ENCODE measurements at regions not wholly inside any gene's neighbourhood (a gene's known extent, or its start where the extent isn't known, plus 50 kb on each side); places are given as distances from the start of the nearest gene placed in this dataset.

- FAIRE-seq (no peak), ATAC-seq (no peak), DNase-seq (ENCODE audit: low read depth in 1 of 2, low spot score in 1 of 2) (no peak)
- no peaks in the 10 kb centered on the region for H3K4me1 ChIP-seq
- CTCF ChIA-PET: no interaction called here
- H3K9me3 ChIP-seq: no peaks in the 10 kb centered on the region; the same call in 2 of the 3 replicates
- H3K27ac ChIP-seq: no peak overlapping the region
- WGBS (ENCODE audit: missing lambda C conversion rate): 40% methylated on average over 5 of the region's 5 CpGs
- H3K4me2 ChIP-seq: no peak overlapping the region
- H3K4me3 ChIP-seq: no peak overlapping the region
- POLR2A ChIA-PET: no interaction called here
- TF ChIP-seq POLR2A (IDR thresholded peaks at IDR 0.05; ENCODE audit: low read length): no peak
- TF ChIP-seq FOSL2 (IDR thresholded peaks at IDR 0.05): no peak
- TF ChIP-seq FOSL2 (CRISPR knock-in tag; IDR thresholded peaks at IDR 0.05): peak; percentile 46; the same call in 1 of the 2 replicates
- no peak for TF ChIP-seq CHD2 (IDR thresholded peaks at IDR 0.05; ENCODE audit: low read length, partially characterized antibody)
These were observed 353.1 kb upstream of the MON1B start for GRCh38 chr16:76837872-76838271.

GRCh38 chr16:76854234-76854633, 336.8 kb upstream of the MON1B start:
- ChIA-PET CTCF (interaction anchor here (0.9 to 1.7 kb wide), 3 partner anchors 46 to 317 kb away, joined by 3 to 6 read pairs (median 5); no protein-coding TSS in a partner anchor), POLR2A (no interaction called here)
- Histone ChIP-seq H3K4me2 (no peak overlapping the region), H3K4me1 (no peaks in the 10 kb centered on the region), H3K27ac (no peak overlapping the region), H3K4me3 (no peak overlapping the region), H3K9me3 (peaks cover 6% of the 10 kb centered on the region; the same call in 1 of the 3 replicates)
- TF ChIP-seq POLR2AphosphoS2 (conservative IDR thresholded peaks at IDR 0.05; ENCODE audit: low read length) (no peak), CTCF (IDR thresholded peaks at IDR 0.05) (peak; percentile 36), E2F6 (IDR thresholded peaks at IDR 0.05; ENCODE audit: borderline replicate concordance, low read depth) (no peak), SMC3 (IDR thresholded peaks at IDR 0.05) (peak; percentile 57; the same call in 2 of the 3 replicates), RAD21 (conservative IDR thresholded peaks at IDR 0.05 in 1 of 2, IDR thresholded peaks at IDR 0.05 in 1 of 2) (peak; percentile 45 to 58)
- 33% methylated on average over 5 of the region's 5 CpGs for WGBS (ENCODE audit: missing lambda C conversion rate)
- DNase-seq (ENCODE audit: low read depth in 1 of 2, low spot score in 1 of 2) (peak in 1 of 2 experiments; percentile 29), ATAC-seq (peak in 1 of 2 experiments; percentile 77; a peak in 3 of 6 replicates), FAIRE-seq (no peak)

- Histone ChIP-seq H3K9me3 (peaks cover 6% of the 10 kb centered on the region; the same call in 1 of the 3 replicates), H3K4me3 (no peak overlapping the region), H3K4me1 (no peaks in the 10 kb centered on the region), H3K27ac (no peak overlapping the region), H3K4me2 (no peak overlapping the region)
- ATAC-seq: no peak
- 38% methylated on average over 1 of the region's 1 CpG for WGBS (ENCODE audit: missing lambda C conversion rate)
- ChIA-PET CTCF (no interaction called here), POLR2A (no interaction called here)
- FAIRE-seq: no peak
- TF ChIP-seq ZNF302 (CRISPR knock-in tag; IDR thresholded peaks at IDR 0.05) (no peak), TFCP2L1 (CRISPR knock-in tag; IDR thresholded peaks at IDR 0.05) (no peak), BCL3 (IDR thresholded peaks at IDR 0.05) (no peak), MAFK (IDR thresholded peaks at IDR 0.05; ENCODE audit: partially characterized antibody) (peak; percentile 61), SREBF2 (IDR thresholded peaks at IDR 0.05) (no peak)
- DNase-seq (ENCODE audit: low read depth in 1 of 2, low spot score in 1 of 2): no peak
These were observed 334.9 kb upstream of the MON1B start for GRCh38 chr16:76856112-76856511.

GRCh38 chr16:76857402-76857801, 333.6 kb upstream of the MON1B start:
- ChIA-PET CTCF (interaction anchor here (0.8 kb wide), 1 partner anchor 13 kb away, joined by 4 read pairs; no protein-coding TSS in a partner anchor), POLR2A (no interaction called here)
- FAIRE-seq: no peak
- no peak for TF ChIP-seq MAX (IDR thresholded peaks at IDR 0.05)
- no peak for TF ChIP-seq PHF8 (IDR thresholded peaks at IDR 0.05; ENCODE audit: borderline replicate concordance, low read depth)
- no peak for TF ChIP-seq HMGXB4 (CRISPR knock-in tag; IDR thresholded peaks at IDR 0.05; ENCODE audit: borderline replicate concordance)
- no peak for TF ChIP-seq SREBF2 (IDR thresholded peaks at IDR 0.05)
- no peak for TF ChIP-seq KDM5A (IDR thresholded peaks at IDR 0.05)
- no peak for TF ChIP-seq ZFP36 (IDR thresholded peaks at IDR 0.05; ENCODE audit: borderline replicate concordance, partially characterized antibody)
- no peak for TF ChIP-seq FOSL2 (IDR thresholded peaks at IDR 0.05)
- no peak for TF ChIP-seq FOSL2 (CRISPR knock-in tag; IDR thresholded peaks at IDR 0.05)
- no peak for TF ChIP-seq CTCF (IDR thresholded peaks at IDR 0.05)
- no peak for TF ChIP-seq ESRRA (IDR thresholded peaks at IDR 0.05; ENCODE audit: borderline replicate concordance, low read length)
- no peak for TF ChIP-seq SMC3 (IDR thresholded peaks at IDR 0.05)
- TF ChIP-seq FOXS1 (CRISPR knock-in tag; IDR thresholded peaks at IDR 0.05): no peak
- TF ChIP-seq POLR2AphosphoS2 (conservative IDR thresholded peaks at IDR 0.05; ENCODE audit: low read length): no peak
- no peak for TF ChIP-seq JUN (IDR thresholded peaks at IDR 0.05)
- TF ChIP-seq CEBPB (IDR thresholded peaks at IDR 0.05): no peak

More at GRCh38 chr16:76857402-76857801, 333.6 kb upstream of the MON1B start:
- Histone ChIP-seq H3K9me3 (peaks cover 6% of the 10 kb centered on the region; the same call in 1 of the 3 replicates), H3K27ac (no peak overlapping the region), H3K4me1 (no peaks in the 10 kb centered on the region), H3K4me3 (no peak overlapping the region), H3K4me2 (no peak overlapping the region)
- DNase-seq (ENCODE audit: low read depth in 1 of 2, low spot score in 1 of 2) (no peak), ATAC-seq (no peak)
- 0% methylated on average over 1 of the region's 1 CpG for WGBS (ENCODE audit: missing lambda C conversion rate)

Data from A549 (cell line).